Activated CD4-positive, CD25-positive, alpha-beta regulatory T cell (primary cell): ENCODE measurements at regions not wholly inside any gene's neighbourhood (a gene's known extent, or its start where the extent isn't known, plus 50 kb on each side); places are given as distances from the start of the nearest gene placed in this dataset.

Source experiments
- DNase-seq, 4 experiments: peaks; one replicate each; lab custom pipeline; 2025; lab: John Stamatoyannopoulos, UW

DNA sequence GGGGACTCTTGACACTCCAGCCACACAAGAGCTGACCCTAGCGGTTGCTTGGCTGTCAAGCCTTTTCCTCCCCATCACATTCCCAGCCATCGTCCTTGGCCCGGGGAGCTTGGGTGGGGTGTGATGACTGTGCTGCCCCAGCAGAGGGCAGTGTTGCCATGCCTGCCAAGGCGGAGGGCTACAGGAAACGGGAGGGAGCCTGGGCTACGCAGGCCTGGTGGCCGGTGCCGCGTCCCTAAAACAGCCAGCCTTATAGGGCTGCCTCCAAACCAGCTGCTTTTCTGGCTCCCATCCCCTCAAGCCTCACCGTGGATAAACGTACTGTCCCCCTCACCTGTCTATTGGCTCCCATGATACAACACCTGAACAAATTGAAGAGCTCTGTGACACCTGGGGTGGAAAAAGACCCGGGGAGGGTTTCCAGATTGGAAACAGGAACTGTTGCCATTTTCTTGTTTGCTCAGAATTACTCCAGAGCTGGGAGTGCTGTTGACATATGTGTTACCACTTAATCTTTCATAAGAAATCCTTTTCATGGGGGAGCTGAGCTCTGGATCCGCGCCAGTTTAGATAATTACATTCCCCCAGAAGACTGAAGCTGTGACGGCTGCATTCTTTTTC, 72.8 kb upstream of the ASTN2 start:
- DNase-seq, result no peak

DNA sequence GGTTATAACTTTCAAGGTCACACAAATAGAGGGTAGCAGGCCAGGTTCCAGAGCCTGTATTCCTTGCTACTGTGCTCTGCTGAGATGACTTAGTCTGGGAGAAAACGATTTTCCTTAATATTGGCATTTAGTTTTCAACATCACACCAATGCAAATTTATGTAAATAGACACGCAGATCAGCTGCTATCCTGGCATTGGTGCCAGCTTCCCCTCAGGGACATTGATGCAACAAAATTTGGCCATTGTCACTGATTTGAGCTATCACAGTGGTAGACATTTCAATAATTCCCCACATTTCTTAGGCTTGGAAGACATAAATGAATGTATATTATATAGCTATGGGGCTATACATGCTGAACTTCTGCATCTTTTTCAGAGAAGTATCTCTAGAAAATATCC, 71.6 kb upstream of the ASTN2 start:
- DNase-seq, result no peak

DNA sequence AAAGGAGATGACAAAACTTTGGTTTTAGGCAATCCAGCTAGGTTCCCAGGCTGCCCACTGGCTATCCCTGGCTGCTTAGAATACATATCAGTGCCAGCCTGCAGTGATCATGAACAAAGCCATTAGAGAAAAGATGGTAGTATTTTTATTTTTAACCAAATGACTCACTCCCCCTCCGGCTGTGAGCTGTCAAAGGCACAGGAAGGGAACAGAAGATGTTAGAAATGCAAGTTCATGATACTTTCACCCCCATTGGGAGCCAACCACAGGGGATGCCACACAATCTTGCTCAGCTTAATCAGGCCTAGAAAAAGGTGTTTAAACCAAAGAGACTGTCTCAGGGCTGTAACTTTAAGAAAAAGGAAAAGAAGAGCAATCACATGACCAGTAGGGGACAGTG, 70.3 kb upstream of the ASTN2 start:
- DNase-seq, result no peak

DNA sequence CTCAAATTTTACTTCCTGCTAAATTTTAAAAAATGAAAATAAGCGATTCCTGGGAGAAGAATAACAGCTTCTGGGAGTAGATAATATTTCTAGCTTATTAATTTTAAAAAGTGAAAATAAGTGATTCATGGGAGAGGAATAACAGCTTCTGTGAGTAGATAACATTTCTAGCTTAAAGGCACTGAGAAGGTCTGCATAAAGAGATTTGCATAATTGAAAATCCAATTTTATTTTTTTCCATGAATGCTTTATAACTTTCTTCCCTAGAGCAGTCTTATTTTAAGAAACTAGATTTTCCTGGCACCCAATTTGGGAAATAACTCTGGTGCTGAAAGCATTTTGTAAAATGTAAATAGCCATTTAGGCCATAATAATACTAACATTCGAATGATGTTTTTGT, 65.9 kb upstream of the ASTN2 start:
- DNase-seq, result no peak

DNA sequence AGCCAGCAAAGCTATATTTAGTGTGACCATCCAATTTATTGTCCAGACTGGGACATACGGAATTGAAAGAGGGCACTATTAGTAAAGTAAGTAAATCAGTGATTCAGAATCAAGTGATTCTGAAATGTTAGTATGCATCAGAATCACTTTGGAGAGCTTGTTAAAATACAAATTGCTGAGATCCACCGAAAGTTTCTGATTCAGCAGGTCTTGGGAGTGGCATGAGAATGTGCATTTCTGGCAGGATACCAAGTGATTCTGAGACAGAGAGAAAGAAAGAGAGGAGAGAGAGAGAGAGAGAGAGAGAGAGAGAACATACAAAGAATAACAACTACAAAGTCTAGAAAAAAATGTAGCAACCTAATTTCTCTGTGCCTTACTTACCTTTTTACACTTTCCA, 65.4 kb upstream of the ASTN2 start:
- DNase-seq, result no peak

DNA sequence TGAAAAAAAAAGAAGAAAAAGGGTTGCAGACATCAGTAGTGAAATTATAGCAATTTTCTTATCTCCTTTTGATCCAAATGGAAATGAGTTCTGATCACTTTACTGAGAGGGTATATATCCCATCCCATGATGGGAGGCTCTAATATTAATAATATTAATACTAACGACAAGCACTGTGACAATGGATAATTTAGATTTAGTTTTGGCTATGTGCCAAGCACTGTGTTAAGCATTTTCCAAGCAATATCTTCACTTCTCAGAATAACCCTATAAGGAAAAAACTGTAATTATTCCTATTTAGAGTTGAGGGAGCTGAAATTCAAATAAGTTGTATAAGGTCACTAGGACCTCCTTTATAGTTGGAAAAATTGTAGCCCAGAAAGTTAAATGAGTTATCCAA, 58.4 kb upstream of the ASTN2 start:
- DNase-seq, result no peak

DNA sequence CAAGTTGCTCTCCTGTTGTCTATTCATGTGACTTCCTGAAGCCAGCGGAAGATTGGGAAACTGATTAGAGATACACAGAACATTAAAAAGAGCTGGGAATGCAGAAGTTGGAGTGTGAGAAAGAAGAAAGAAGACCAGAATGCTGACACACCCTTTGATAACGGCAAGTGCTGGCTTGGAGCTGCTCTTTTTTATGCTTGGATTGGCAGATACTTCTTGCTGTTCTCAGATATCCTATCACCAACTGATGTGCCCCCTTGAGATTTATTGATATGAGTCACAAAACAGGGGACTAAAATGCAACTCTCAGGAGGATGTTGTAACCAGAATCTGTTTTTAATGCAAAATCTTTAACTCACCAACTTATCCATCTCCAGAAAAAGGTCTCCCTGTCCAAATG, 56.0 kb upstream of the ASTN2 start:
- no peak for DNase-seq

DNA sequence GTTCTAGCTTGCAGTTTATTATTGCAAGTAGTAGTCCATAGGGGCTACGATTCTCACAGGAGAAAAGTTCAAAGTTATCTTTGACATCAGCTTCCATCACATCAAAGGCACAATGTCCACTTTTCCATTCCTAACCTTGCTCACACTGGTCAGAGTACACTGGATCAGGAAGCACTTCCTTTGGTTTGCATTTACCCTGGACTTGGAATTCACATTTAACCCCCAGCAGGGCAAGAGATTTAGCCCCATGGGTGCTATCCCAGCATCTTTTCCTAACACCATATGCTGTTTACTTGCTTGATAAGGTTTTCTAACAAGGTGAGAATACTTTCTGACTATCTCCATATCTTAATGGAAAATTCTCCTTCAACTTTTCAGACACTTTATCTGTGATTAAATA, 55.6 kb upstream of the ASTN2 start:
- DNase-seq, result no peak

DNA sequence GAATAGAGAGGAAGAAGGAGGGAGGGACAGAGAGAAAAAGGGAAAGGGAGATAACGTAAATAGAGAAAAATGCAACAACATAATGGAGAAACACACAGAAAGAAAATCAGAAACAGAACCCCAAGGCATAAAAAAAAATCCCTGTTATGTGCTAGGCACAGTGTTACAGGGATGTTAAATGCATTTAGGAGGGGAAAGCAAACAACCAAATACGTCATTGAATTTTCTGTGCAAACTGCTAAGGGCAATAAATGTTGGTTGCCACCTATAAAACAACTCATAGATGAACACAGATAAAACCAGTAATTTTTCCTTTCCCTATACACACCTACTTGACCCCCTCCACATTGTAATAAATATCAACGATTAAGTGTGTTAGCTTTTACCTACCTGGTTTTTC, 51.3 kb upstream of the ASTN2 start:
- DNase-seq, result no peak

DNA sequence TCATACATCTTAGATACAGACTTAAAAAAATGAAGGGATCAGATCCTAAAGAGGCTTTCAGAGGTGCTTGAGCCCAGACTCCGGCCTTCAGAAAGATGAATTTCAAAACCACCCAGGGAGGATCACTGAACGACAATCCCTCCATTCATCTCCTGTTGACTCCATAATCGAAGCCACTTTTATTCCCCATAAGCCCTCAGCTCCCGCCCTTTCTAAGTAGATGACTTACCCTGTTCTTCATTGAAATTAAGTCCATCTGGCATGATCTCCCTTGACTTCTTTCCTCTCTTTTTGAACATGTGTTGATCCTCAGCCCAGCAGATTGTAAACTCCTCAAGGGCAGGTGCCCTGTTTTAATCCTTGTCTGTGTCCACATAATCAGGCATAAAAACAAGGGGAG, 50.8 kb upstream of the ASTN2 start:
- no peak for DNase-seq

DNA sequence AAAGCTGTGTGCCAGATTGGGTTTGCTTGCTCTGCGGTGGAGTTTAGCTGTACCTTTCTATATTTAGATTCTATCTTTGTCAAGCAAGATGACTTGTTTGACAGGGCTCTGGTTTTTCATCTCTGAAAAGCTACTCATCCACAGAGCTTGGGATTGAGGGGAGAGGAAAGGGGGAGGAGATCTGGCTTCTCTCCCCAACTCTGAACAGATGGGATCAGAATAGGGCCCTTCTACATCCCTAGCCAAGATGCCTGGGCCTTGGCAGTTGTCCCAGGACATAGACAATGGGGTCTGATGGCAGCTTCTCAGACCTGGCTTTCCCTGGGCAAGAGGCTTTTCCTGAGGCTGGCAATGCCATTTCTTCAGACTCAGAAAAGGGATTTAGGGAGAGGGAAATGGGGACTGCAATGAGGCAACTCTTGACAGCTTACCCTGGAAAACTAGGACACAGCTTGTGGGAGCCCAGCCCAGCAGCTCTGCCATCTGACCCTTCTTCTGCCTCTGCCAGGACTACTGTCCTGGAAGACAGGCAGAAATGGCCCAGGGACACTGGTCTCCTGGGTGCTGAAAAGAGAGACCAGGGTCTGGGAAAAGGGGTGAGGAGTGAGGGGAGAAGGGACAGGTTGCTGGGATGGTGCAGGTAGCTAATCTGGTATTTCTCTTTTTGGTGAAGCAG, 50.2 kb upstream of the ASTN2 start:
- DNase-seq, result no peak
